Midbrain (tissue), 1 donor: ENCODE measurements at regions not wholly inside any gene's neighbourhood (a gene's known extent, or its start where the extent isn't known, plus 50 kb on each side); places are given as distances from the start of the nearest gene placed in this dataset.

ENCODE experiments used
- DNase-seq: peaks from one replicate; lab custom pipeline; 2025; lab: John Stamatoyannopoulos, UW

GRCh38 chr4:14035076-14035475, 407.6 kb upstream of the BOD1L1 start:
- no peak for DNase-seq

GRCh38 chr4:14043203-14043602, 415.7 kb upstream of the BOD1L1 start:
- no peak for DNase-seq

- no peak for DNase-seq
Observed at GRCh38 chr4:14046642-14047041, 419.1 kb upstream of the BOD1L1 start.

- peak; percentile 7 for DNase-seq
Observed at GRCh38 chr4:14047840-14048239, 420.3 kb upstream of the BOD1L1 start.

GRCh38 chr4:14049946-14050345, 422.4 kb upstream of the BOD1L1 start:
- DNase-seq: no peak

- DNase-seq: no peak
Observed at GRCh38 chr4:14053291-14053690, 425.8 kb upstream of the BOD1L1 start.

- DNase-seq: no peak
Observed at GRCh38 chr4:14054391-14054790, 426.9 kb upstream of the BOD1L1 start.

- no peak for DNase-seq
Observed at GRCh38 chr4:14059006-14059405, 431.5 kb upstream of the BOD1L1 start.

- no peak for DNase-seq
Observed at GRCh38 chr4:14064984-14065383, 437.5 kb upstream of the BOD1L1 start.

GRCh38 chr4:14065406-14065805, 437.9 kb upstream of the BOD1L1 start:
- DNase-seq: no peak

GRCh38 chr4:14066979-14067378, 439.5 kb upstream of the BOD1L1 start:
- DNase-seq: no peak

- no peak for DNase-seq
Observed at GRCh38 chr4:14069886-14070285, 442.4 kb upstream of the BOD1L1 start.

- DNase-seq: no peak
Observed at GRCh38 chr4:14070289-14070880, 442.9 kb upstream of the BOD1L1 start.

GRCh38 chr4:14072506-14072905, 445.0 kb upstream of the BOD1L1 start:
- no peak for DNase-seq

- no peak for DNase-seq
Observed at GRCh38 chr4:14076776-14077175, 449.3 kb upstream of the BOD1L1 start.

GRCh38 chr4:14078326-14078725, 450.8 kb upstream of the BOD1L1 start:
- DNase-seq: no peak

GRCh38 chr4:14079601-14080000, 452.1 kb upstream of the BOD1L1 start:
- DNase-seq: no peak

- DNase-seq: no peak
Observed at GRCh38 chr4:14083150-14083549, 455.6 kb upstream of the BOD1L1 start.

GRCh38 chr4:14084598-14084997, 457.1 kb upstream of the BOD1L1 start:
- DNase-seq: no peak

GRCh38 chr4:14087459-14087858, 459.9 kb upstream of the BOD1L1 start:
- no peak for DNase-seq

- no peak for DNase-seq
Observed at GRCh38 chr4:14087921-14088320, 460.4 kb upstream of the BOD1L1 start.

- DNase-seq: no peak
Observed at GRCh38 chr4:14091531-14091930, 464.0 kb upstream of the BOD1L1 start.

GRCh38 chr4:14091966-14092365, 464.4 kb upstream of the BOD1L1 start:
- no peak for DNase-seq

GRCh38 chr4:14092741-14093140, 465.2 kb upstream of the BOD1L1 start:
- no peak for DNase-seq

GRCh38 chr4:14095831-14096230, 468.3 kb upstream of the BOD1L1 start:
- DNase-seq: no peak
